GM18499 (cell line): ENCODE measurements at regions not wholly inside any gene's neighbourhood (a gene's known extent, or its start where the extent isn't known, plus 50 kb on each side); places are given as distances from the start of the nearest gene placed in this dataset.

Experiments
- ATAC-seq: cut with Tn5 transposase; IDR thresholded peaks from one replicate; pipeline ENCODE4 v1.9.1; 2021; ENCODE audit warnings: moderate number of reproducible peaks; ENCODE audit not compliant: insufficient read depth, unreplicated experiment

DNA sequence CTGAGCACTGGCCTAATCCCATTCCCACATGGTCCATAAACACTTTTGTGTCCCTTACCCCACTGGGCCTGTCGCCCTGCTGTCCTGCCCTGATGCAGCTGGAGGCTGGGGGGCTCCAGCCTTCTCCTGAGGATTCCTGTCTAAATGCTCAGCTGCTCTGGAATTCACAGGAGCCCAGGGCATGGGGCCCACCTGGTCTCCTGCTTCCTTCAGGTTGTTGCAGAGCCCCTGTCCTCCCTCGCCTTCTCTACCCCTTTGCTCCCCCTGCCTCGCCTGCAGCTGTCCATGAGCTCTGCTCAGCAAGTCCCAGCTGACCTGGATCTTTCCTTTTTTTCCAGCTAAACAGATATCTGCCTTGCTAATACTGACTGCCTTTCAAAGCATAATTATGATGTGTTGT is 286.9 kb downstream of the XXYLT1 start:
- ATAC-seq, result no peak

DNA sequence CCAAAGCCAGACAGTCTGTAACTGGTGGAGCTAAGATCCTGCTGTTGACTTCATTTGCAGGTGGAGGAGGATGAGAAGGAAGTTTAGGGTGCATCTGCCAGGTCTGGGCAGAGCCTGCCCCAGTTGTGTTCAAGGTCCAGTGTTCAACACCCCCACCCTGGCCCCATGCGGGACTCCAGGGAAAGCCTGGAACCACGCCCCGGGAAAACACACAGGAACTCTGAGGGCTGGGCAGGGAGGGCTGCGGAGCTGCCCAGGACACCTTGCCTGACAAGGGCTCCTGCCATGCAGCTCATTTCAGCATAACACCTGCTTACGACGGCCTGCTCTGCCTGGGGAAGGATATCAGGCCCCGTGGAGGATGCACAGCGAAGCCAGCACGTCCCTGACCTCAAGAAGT is 286.3 kb downstream of the XXYLT1 start:
- ATAC-seq, result no peak

DNA sequence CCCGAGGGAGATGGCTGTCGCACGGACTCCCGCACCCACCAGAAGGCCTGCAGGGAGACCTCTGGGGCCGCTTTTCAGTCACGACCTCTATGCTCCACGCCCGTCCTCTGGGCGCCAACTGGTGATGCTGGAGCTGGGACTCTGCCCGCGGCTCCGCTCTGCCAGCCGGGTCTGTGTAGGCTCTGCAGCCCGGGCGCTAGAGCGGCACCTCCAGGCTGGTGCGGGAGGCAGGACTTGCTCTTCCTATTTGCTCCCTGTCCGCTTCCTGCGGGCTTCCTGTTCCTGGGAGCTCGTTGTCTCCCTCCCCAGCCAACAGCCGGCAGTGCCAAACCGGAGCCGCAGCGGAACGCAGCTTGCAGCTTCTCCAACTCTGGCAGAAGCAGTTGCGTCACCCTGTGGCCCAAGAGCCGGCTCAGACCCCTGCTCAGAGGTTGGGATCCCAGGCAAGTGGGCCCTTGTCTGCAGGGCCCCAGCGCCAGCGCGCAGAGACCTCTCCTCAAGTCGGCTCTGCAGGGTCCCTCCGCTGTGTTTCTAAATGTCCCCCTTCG is 285.9 kb downstream of the XXYLT1 start:
- ATAC-seq, result no peak

DNA sequence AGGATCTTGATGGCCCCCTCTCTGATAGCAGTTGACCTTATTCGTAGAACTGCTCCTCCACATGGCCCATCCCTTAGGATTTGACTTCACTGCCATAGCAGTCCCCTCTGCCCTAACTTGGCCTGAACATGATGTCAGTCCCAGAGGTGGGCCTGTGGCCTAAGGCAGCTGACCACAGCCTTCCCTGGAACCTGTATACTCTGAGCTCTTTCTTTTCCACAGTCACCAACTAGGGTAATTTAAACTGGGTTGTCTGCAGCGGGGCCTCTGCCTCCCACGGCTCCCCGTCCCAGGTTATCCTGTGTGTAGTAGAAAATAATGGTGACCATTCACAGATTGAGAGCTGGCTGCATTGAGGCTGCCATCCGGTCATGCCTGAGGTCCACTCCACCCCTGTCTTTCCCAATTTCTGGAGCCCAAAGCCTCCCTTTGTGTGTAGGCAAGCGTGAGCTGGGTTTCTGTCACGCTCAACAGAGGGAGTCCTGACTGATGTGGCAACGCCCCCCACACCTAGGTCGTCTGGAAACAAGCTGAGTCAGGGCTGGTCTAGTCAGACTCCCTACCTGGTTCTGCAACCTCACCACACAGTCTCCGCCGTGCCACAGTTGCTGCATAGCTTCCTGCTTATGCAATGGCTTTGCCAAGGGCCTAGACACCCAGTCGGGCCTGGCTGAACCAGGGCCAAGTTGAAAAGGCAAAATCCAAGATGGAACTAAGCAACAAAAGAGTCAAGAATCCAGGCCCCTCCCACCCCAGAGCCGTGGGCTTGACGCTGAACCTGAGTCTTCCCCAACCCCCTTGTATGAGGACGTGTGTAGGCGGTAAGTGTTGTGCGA is 284.5 kb downstream of the XXYLT1 start:
- no peak for ATAC-seq

DNA sequence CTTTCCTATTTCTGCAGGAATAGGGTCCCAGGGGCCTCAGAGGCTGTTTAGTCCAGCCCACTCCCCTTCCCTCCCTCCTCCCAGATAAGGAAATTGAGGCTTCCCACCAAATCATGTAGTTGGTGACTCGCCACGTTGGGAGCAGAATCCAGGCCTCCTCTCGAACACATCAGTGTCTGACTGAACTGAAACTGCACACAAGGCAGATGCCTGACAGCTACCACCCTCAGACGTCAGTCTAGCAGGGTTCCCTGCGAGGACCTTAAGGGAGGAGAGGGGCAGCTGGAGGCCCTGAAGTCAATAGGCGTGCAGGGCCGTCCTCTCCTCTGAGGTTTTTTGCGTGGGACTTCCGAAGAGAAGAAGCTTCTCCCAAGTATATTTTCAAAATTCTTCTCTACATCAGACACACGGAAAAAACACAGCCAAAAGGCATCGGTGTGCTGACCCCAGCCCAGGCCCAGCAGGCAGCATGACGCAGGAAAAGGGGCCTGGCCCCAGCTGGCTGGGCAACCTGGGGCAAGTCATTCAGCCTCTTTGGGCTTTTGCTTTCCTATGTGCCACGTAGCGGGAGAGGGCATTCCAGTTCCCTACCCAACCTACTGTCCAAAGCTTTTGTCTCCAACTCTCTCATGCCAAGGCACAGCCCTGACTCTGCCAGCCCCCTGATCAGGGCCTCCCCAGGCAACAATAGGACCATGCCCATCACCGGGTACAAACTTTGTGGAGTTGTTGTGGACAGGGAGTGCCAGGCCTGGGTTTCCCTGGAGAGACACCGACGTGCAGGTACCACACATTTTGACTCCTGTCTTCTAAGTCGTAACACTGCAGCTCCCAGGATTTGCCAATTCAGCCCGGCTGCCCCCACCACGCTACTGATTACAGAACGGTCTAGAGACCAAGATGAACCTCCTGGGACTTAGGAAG is 283.1 kb downstream of the XXYLT1 start:
- ATAC-seq, result no peak

DNA sequence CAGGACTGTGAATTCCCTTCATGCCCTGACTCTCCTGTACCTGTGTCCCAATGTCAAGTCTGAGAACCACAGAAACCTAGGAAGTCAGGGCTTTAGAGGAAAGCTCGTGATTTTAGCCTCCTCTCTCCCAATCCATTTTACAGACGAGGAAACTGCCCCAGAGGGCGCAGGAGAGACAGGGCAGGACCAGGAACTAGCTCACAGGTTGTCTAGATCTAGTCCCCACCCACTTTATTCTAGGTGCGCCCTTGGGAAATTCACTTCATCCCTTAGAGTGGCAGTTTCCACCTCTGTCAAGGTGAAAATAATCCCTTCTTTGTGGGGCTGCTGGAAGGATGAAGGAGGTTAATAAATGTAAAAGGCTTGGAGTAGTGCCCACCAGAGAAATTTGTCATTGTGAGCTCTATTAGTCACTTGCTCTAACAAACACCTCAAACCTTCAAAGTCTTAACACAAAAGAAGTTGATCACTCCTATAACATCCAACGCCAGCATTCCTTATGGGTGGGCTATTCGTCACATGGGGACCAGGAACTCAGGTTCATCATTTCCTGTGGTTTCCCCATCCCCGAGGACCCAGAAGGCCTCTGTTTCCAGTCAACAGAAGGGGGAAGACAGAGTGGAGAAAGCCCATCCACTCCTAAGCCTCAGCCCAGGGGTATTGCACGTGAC is 282.3 kb downstream of the XXYLT1 start:
- no peak for ATAC-seq

DNA sequence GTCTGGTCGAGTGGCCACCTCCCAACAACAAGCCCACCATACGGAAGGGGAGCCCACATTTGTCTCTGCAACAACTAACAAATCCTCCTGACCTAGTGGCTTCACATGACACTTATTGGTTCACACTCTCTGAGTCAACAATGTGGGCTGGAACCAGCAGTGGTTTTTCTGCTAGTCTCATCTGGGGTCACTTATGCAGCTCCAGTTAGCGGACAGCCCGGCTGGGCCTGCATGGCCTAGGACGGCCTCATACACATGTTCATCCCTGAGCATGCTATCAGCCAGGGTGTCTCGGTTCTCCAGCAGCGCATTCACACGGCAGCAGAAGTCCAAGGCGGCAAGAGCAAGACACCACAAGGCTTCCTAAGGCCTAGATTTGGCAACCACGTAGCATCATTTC is 281.7 kb downstream of the XXYLT1 start:
- ATAC-seq, result no peak

DNA sequence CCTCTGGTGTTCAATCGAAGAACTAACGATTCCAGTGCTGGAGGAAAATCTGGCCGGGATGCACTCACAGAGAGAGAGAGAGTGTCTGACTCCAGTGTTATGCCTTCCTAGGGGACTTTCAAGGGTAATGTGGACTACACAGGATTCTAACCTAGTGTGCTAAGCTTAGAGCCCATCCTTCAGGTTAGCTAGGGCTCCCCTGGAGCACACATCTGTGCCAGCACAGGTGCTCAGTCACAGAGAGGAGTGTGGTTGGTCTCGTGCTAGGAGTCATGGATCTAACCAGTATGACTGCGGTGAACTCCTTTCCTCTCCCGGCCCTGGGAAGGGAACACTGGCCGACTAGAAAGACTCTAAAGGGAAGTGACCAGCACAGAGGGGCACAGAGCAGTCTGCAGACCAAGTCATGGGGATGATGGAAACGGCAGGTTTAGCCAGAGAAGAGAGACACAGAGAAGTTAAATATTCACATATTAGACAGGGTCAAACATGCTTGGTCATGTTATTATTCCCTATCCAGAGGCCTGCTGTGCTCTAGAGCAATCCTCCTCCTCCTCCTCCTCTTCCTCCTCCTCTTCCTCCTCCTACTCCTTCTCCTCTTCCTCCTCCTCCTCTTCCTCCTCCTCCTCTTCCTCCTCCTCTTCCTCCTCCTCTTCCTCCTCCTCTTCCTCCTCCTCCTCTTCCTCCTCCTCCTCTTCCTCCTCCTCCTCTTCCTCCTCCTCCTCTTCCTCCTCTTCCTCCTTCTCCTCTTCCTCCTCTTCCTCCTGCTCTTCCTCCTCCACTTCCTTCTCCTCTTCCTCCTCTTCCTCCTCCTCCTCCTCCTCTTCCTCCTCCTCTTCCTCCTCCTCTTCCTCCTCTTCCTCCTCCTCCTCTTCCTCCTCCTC is 280.3 kb downstream of the XXYLT1 start:
- ATAC-seq, result no peak

DNA sequence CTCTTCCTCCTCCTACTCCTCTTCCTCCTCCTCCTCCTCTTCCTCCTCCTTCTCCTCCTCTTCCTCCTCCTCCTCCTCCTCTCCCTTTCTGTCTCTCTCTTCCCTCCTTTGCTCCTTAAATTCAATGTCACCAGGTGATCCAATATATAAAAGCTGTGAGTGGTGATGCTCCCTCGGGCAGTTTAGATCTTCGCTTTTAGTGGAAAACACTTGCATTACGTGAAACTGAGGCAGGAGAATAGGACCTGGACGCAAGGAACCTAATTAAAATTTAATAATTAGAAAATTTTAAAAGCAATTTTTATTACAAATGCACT is 279.7 kb downstream of the XXYLT1 start:
- no peak for ATAC-seq

DNA sequence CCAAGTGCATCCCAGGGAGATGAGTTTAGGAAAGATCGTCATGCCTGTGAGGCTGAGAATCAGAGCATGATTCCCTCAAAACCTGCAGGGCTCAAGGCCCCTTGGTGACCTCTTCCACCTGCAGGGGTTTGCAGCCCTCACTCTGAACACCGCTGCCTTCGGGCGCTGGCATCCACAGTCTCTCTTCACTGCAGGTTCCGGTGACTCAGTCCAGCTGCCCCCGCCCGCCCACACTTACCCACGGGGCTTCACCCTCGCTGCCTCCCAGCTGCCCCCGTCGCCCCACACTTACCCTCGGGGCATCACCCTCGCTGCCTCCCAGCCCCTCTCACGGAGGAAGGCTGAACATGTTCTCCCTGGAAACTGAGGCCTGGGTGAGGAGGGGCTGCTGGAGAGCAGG is 277.1 kb downstream of the XXYLT1 start:
- ATAC-seq, result no peak

DNA sequence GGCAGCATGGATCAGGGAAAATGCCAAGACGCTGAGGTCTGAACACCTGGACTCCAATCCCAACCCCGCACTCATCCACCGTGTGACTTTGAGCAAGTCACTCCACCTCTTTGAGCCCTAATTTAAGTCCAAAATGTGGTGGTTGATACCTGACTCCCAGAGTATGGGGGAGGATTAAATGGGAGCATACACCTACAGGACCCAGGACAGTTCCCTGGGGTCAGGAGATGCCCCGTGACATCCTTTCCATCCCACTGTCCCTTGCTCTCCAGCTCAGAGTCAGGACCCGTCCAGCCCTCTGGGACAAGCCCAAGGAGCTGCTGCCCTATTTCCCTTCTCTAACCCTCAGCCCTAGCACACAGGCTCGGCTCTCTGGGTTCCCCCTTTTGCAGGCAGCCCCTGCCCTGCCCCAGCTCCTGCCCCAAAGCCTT is 276.4 kb downstream of the XXYLT1 start:
- no peak for ATAC-seq

DNA sequence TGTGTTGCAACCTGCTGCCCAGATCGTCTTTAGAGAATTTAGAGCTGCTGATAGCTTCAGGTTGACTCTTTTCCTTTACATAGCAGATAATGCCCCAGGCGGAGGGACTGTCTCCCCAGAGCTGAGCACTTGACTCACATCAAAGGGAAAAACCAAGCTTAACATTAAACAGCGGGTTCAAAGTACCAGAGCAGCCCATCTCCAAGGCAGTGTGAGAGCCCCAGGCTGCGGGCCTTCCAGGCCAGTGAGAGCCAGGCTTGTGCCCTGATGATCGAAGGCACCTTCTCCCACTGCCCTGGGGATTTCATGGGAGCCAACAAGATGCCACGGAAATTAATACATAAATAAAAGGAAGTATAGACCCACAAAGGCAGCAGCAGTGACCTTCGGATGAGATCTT is 275.6 kb downstream of the XXYLT1 start:
- ATAC-seq, result no peak

DNA sequence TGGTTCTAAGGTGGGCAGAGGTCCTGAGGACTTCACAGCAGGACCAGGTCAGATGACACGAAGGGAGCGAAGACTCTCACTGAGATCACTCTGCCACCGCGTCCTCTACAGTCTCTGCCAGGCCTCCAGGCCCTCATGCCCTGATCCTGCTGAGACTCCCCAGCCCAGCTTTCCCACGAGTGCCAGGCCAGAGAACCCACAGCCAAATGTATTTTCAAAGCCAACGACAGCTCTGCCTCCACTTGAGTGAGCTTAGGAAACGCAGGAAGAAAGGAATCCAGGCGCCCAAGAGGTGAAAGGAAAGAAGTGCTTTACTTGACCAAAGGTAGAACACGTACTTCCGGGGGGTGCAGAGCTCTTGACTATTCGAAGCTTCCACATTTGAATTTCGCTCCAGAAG is 275.0 kb downstream of the XXYLT1 start:
- no peak for ATAC-seq

DNA sequence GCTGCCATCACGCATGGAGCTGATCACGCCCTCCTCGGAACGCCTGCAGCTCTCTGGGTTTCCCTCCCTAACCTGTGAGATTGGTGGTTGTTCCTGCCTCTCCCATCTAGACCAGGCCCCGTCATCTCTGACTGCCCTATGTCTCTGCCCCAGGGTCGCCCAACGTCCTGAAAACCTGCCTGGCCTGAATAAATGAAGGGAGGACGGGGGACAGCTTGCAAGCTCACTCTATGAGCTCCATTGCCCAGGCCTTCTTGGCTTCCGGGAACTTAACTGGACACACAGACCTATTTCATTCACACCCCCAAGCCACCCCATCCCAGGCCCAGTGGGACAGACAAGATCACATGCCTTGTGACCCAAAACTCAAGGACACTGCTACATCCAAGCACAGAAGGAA is 274.2 kb downstream of the XXYLT1 start:
- no peak for ATAC-seq

DNA sequence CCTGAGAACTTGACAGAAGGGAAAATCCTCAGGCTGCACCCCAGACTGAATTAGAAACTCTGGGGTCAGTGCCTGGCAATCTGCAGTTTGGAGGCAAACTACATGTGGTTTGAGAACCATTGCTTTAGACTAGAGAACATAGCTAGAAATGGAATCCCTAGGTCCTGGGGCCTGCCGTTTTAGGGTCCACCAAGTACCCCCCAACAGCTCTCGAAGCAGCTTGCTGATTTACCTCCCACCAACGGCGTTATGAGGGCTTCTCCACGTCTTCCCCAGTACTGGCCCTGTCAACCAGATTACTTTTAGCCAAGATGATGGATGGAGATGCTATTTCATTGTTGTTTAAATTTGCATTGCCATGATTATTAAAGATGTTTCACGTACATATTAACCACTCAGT is 272.5 kb downstream of the XXYLT1 start:
- ATAC-seq, result no peak

DNA sequence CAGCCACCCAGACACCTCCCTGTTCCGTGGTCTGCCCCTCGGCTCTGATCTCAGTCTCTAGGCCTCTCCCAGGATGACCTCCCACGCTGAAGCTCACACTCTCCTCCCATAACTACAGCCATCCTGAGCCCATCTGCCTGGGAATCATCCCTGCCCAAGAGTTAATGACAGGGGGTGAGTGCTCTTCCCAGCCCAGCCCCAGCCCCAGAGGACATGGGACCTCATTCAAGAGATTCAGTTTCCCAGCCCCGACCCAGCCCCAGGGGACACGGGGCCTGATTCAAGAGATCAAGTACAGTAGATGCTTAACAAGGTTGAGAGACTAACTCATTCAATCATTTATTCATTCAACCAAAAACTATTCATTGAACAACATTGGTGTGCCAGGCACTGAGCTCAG is 272.0 kb downstream of the XXYLT1 start:
- no peak for ATAC-seq

DNA sequence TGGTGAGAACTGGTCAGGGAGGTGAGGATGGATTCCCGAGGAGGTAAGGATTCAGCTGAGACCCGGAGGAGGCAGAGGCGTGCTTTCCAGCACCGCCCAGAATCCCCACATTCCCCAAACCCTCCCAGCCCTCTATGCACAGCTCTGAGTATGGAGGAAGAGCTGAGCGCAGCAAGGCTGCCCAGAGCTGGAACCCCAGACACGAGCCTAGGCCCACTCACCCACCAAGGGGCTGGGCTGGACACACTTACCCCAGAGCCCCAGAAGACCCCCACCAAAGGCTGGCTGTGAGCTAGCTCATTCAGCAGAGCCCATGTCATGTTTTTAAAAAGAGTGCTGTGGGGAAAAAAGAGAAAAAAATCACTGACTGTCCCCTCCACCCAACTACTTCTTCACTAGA is 271.5 kb downstream of the XXYLT1 start:
- ATAC-seq, result no peak

DNA sequence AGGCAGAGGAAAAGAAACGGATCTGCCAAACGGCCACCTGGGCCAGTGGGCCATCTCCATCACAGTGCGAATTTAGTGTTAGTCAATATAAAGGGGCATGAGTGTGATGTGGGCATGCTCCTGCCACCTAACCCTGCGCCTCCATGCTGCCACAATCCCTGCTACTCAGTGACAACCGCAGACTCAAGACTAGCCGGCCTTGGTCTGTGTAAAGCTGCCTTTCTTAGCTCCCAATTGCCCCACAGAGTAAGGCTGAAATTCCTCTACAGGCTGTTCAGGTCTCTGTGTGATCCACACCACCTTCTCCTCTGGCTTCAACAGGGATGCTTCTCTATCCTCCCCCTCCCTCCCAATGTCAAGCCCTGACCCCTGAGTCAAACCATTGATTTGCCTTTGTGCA is 269.7 kb downstream of the XXYLT1 start:
- ATAC-seq, result no peak

DNA sequence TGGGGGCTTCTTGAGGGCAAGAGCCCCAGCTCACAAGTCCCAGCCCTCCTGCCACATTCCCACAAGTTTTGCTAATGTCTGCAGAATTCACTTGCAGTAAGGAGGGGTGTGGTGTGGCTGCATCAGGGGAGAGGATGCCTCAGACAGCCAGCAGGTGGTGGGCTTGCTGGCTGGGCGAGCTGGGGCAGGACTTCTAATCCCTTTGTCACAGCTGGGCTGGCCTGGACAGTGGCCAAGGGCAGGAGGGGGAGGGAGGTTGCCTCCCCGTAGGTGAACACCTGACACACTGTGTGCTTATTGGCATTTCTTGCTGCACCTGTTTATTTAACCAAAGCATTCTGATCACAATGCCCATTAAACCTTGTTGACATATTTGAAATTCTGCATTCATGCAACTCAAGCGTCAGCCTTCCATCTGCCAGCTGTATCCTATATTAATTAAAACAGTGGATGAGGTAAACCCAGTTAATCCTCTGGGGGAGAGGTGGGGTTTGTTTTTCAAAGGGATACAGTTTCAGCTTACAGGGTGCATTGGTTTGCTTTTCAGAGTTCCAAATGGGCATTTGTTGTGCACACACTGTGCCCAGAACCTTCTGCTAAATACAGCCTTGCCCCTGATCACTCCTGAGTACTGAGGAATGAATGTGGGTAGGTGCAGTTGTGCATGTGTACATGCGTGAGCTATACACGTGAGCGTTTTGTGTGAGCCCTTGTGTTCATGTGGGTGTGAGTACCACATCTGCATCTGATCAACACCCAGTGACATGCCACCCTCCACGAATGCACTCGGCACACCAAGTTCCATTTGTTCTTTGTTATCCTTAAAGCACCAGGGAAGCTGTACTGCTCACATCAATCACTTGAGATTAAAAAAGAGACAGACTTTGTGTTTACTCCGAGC is 268.7 kb downstream of the XXYLT1 start:
- ATAC-seq, result no peak
